Hepatocyte (in vitro differentiated cells): ENCODE measurements at regions not wholly inside any gene's neighbourhood (a gene's known extent, or its start where the extent isn't known, plus 50 kb on each side); places are given as distances from the start of the nearest gene placed in this dataset.

Experiments used
- EZH2phosphoT487 ChIP-seq: fragments of 200-600 bp; sonication (generic); IDR thresholded peaks from one replicate; pipeline ENCODE4 v1.6.1; 2018; ENCODE audit warnings: antibody characterized with exemption, mild to moderate bottlenecking, low read depth, moderate library complexity; ENCODE audit not compliant: unreplicated experiment, severe bottlenecking
- TF ChIP-seq, protein P1 (sequence below): fragments of 200-600 bp; sonication (generic); IDR thresholded peaks from 2 replicates; pipeline ENCODE4 v1.5.1; 2016; ENCODE audit warnings: antibody characterized with exemption, mild to moderate bottlenecking; ENCODE audit not compliant: poor library complexity

DNA sequence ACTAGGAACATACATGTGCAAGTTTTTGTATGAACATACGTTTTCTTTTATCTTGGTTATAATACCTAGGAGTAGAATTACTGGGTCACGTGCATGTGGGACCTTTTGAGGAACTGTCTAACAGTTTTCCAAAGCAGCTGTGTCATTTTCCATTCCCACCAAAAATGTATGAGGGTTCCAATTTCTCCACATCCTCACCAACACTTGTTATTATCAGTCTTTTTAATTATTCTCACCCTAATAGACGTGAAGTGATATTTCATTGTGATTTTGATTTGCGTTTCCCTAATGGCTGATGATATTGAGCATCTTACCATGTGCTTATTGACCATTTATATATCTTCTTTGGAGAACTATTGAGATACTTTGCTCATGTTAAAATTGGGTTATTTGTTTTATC, 162.1 kb downstream of the CHST1 start:
- TF ChIP-seq, protein P1, sequence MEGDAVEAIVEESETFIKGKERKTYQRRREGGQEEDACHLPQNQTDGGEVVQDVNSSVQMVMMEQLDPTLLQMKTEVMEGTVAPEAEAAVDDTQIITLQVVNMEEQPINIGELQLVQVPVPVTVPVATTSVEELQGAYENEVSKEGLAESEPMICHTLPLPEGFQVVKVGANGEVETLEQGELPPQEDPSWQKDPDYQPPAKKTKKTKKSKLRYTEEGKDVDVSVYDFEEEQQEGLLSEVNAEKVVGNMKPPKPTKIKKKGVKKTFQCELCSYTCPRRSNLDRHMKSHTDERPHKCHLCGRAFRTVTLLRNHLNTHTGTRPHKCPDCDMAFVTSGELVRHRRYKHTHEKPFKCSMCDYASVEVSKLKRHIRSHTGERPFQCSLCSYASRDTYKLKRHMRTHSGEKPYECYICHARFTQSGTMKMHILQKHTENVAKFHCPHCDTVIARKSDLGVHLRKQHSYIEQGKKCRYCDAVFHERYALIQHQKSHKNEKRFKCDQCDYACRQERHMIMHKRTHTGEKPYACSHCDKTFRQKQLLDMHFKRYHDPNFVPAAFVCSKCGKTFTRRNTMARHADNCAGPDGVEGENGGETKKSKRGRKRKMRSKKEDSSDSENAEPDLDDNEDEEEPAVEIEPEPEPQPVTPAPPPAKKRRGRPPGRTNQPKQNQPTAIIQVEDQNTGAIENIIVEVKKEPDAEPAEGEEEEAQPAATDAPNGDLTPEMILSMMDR, result no peak
- TF ChIP-seq EZH2phosphoT487, result no peak
